ENCODE measurements at regions not wholly inside any gene's neighbourhood (a gene's known extent, or its start where the extent isn't known, plus 50 kb on each side); places are given as distances from the start of the nearest gene placed in this dataset.

GRCh38 chr10:3404381-3404780 is 231.8 kb upstream of the PITRM1 start:
- no peak for DNase-seq
- no peak overlapping the region for H3K4me3 ChIP-seq
- intact Hi-C loops (cut with DNase I): no loop called here
- H3K36me3 ChIP-seq: no peaks in the 10 kb centered on the region
- peaks cover 0 to 6% (median 0%) of the 10 kb centered on the region in 3 donors for H3K4me1 ChIP-seq
- WGBS, 2 donors: 87 to 89% methylated on average over 12 to 13 of the region's 15 CpGs
- no peaks in the 10 kb centered on the region for H3K27me3 ChIP-seq
- H3K27ac ChIP-seq: no peak overlapping the region
- no peak for TF ChIP-seq POLR2A (IDR thresholded peaks at IDR 0.05)
- no peak for TF ChIP-seq CTCF (IDR thresholded peaks at IDR 0.05)
- no peaks in the 10 kb centered on the region for H3K9me3 ChIP-seq

DNA sequence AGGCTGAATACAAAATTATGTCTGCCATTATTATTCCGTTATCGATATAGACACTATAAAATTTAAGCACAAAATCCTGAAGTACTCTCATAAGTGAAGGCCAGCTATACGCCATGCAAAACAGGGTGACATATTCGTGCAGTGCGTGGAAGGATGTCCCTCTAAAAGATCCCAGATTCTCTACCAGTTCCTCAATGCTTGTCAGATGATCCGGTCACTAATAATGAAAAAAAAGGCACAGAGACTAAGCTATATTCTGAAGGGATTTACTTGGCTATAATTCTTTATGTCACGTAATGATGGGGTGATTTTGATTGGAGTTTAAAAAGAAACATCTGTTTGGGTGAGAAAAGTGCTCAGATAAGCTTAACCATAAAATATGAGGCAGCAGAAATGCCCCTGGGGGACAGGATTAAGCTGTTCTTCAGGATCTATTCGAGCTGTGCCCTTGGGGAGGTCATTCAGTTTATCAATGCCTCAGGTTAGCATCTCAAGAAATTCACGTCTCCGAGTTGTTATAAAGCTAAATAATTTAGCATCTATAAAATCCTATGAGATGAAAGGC is 229.7 kb upstream of the PITRM1 start:
- intact Hi-C loops (cut with DNase I): no loop called here
- WGBS, 2 donors: 69 to 83% methylated on average over 10 of the region's 10 CpGs
- Histone ChIP-seq H3K9me3 (no peaks in the 10 kb centered on the region), H3K27ac (no peak overlapping the region), H3K36me3 (no peaks in the 10 kb centered on the region), H3K4me3 (no peak overlapping the region), H3K27me3 (no peaks in the 10 kb centered on the region), H3K4me1 (peaks cover 0 to 9% (median 0%) of the 10 kb centered on the region in 3 donors)
- no peak for DNase-seq
- TF ChIP-seq POLR2A (IDR thresholded peaks at IDR 0.05) (no peak), CTCF (IDR thresholded peaks at IDR 0.05) (no peak)

- H3K27ac ChIP-seq: no peak overlapping the region
- intact Hi-C loops (cut with DNase I): no loop called here
- no peaks in the 10 kb centered on the region for H3K27me3 ChIP-seq
- DNase-seq: no peak
- no peaks in the 10 kb centered on the region for H3K36me3 ChIP-seq
- WGBS, 2 donors: 64 to 68% methylated on average over 6 of the region's 6 CpGs
- H3K4me3 ChIP-seq: no peak overlapping the region
- no peak for TF ChIP-seq CTCF (IDR thresholded peaks at IDR 0.05)
- no peak for TF ChIP-seq POLR2A (IDR thresholded peaks at IDR 0.05)
- H3K4me1 ChIP-seq: peaks cover 0 to 9% (median 0%) of the 10 kb centered on the region in 3 donors
- H3K9me3 ChIP-seq: no peaks in the 10 kb centered on the region
Observed at GRCh38 chr10:3401491-3401938, 228.9 kb upstream of the PITRM1 start.

- Histone ChIP-seq H3K27me3 (no peaks in the 10 kb centered on the region), H3K4me3 (no peak overlapping the region), H3K4me1 (peaks cover 0 to 9% (median 0%) of the 10 kb centered on the region in 3 donors), H3K9me3 (no peaks in the 10 kb centered on the region), H3K27ac (peak overlapping the region in 2 of 4 donors; percentile 21 to 25), H3K36me3 (no peaks in the 10 kb centered on the region)
- TF ChIP-seq POLR2A (IDR thresholded peaks at IDR 0.05): no peak
- TF ChIP-seq CTCF (IDR thresholded peaks at IDR 0.05): no peak
- no peak for DNase-seq
- 50 to 60% methylated on average over 5 of the region's 5 CpGs for WGBS, 2 donors
- intact Hi-C loops (cut with DNase I): no loop called here
Observed at GRCh38 chr10:3400348-3400747, 227.8 kb upstream of the PITRM1 start.

DNA sequence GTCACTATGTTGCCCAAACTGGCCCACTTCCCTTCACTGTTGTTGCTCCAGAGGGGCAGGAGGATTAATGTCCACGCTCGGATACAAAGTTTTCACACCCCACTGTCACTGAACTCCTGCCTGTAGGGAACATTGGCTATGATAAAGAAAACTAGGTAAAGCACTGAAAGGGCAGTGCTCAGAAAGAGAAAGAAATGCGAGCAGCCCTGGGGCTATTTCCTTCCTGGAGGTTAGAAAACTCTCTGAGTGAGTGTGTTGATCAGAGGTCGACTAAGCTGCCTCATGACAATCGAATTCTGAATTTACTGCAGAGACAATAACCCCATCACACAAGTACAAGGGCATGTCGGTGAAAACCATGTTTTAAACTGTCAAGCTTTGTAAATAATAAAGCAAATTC is 227.2 kb upstream of the PITRM1 start:
- Histone ChIP-seq H3K36me3 (no peaks in the 10 kb centered on the region), H3K4me1 (peaks cover 0 to 9% (median 0%) of the 10 kb centered on the region in 3 donors), H3K9me3 (peaks cover 0 to 1% (median 0%) of the 10 kb centered on the region in 3 donors), H3K27me3 (no peaks in the 10 kb centered on the region), H3K4me3 (no peak overlapping the region), H3K27ac (peak overlapping the region in 3 of 4 donors; percentile 10 to 25 (median 18))
- WGBS, 2 donors: 40 to 58% methylated on average over 6 of the region's 6 CpGs
- DNase-seq: no peak
- TF ChIP-seq CTCF (IDR thresholded peaks at IDR 0.05) (no peak), POLR2A (IDR thresholded peaks at IDR 0.05) (no peak)
- intact Hi-C loops (cut with DNase I): no loop called here
